ENCODE measurements at regions not wholly inside any gene's neighbourhood (a gene's known extent, or its start where the extent isn't known, plus 50 kb on each side); places are given as distances from the start of the nearest gene placed in this dataset.

DNA sequence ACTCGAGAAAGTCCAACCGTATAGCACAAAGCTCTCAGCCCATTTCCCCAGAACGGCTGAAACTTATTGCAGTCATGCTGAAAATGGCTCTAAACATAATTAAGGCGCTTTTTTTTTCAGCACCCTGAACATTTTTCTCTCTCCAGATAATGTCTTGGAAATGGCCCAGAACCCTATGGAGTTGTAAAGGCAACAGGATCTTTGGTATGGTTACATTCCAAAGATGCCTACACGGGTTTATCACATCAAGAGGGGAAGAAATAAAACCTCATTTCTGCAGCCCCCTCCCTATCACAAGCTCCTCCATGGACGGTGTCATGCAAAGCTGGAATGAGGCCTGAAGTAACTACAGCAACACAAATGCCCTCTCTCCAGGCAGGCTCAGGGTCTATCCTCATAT lies 126.4 kb upstream of the GALNT2 start:
- intact Hi-C loops (cut with DNase I) = no loop called here
- TF ChIP-seq, protein P1, sequence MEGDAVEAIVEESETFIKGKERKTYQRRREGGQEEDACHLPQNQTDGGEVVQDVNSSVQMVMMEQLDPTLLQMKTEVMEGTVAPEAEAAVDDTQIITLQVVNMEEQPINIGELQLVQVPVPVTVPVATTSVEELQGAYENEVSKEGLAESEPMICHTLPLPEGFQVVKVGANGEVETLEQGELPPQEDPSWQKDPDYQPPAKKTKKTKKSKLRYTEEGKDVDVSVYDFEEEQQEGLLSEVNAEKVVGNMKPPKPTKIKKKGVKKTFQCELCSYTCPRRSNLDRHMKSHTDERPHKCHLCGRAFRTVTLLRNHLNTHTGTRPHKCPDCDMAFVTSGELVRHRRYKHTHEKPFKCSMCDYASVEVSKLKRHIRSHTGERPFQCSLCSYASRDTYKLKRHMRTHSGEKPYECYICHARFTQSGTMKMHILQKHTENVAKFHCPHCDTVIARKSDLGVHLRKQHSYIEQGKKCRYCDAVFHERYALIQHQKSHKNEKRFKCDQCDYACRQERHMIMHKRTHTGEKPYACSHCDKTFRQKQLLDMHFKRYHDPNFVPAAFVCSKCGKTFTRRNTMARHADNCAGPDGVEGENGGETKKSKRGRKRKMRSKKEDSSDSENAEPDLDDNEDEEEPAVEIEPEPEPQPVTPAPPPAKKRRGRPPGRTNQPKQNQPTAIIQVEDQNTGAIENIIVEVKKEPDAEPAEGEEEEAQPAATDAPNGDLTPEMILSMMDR (IDR thresholded peaks at IDR 0.05) = no peak
- TF ChIP-seq POLR2A (IDR thresholded peaks at IDR 0.05) (no peak), POLR2AphosphoS5 (IDR thresholded peaks at IDR 0.05) (no peak)
- DNase-seq (ENCODE audit: low spot score) = no peak

DNA sequence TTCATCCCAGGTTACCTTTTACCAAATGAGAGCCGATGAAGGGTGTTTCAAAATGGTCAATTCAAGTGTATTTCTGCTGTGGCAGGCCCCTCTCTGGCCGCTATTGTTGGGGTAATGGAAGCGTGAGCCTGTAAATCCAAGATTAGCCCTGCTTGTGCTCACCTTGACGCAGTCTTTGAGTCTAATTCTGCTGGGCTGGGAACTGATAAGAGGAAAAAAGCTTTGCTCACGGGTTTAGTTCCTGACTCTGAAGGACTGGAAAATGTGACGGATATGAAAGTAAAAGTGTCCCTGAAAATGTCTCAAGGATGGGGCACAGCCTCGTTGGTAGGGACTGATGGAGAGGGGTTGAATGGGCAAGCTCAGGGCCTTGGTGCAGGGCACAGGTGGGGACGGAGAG lies 125.9 kb upstream of the GALNT2 start:
- Histone ChIP-seq H3K36me3 (no peaks in the 10 kb centered on the region), H3K4me3 (no peak overlapping the region), H3K4me1 (replicated peaks) (no peaks in the 10 kb centered on the region), H3K27me3 (replicated peaks; ENCODE audit: insufficient read depth) (no peaks in the 10 kb centered on the region), H3K9me3 (no peaks in the 10 kb centered on the region), H3K27ac (no peak overlapping the region)
- DNase-seq (ENCODE audit: low spot score) = no peak
- intact Hi-C loops (cut with DNase I) = no loop called here
- 87% methylated on average over 8 of the region's 8 CpGs for WGBS
- TF ChIP-seq POLR2A (IDR thresholded peaks at IDR 0.05) (no peak), POLR2AphosphoS5 (IDR thresholded peaks at IDR 0.05) (no peak)
- TF ChIP-seq, protein P1 (IDR thresholded peaks at IDR 0.05) = no peak

More for the DNA sequence above, 126.4 kb upstream of the GALNT2 start:
- Histone ChIP-seq H3K27me3 (replicated peaks; ENCODE audit: insufficient read depth) (no peaks in the 10 kb centered on the region), H3K36me3 (no peaks in the 10 kb centered on the region), H3K4me1 (replicated peaks) (no peaks in the 10 kb centered on the region), H3K4me3 (no peak overlapping the region), H3K9me3 (no peaks in the 10 kb centered on the region), H3K27ac (no peak overlapping the region)
- 49% methylated on average over 6 of the region's 6 CpGs for WGBS

DNA sequence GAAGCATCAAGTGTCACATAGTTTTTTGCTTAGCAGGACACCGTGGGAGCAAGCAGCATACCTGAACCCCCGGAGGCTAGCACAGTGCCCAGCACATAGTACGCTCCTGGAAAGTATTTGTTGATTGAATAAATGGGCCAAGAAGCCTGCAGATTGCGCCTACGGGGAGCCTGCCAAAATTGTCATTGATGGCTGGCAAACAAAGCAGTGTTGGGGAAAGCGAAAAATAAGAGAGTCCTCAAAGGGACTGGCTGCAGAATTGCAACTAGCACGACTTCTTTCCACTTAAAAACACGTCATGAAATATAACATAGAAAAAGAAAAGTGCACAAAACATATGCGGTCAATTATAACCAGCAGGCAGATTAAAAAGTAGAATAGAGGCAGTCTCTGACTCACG lies 125.2 kb upstream of the GALNT2 start:
- WGBS = 85% methylated on average over 10 of the region's 10 CpGs
- no peaks in the 10 kb centered on the region for H3K4me1 ChIP-seq (replicated peaks)
- no peaks in the 10 kb centered on the region for H3K9me3 ChIP-seq
- no peak for DNase-seq (ENCODE audit: low spot score)
- intact Hi-C loops (cut with DNase I) = no loop called here
- H3K36me3 ChIP-seq = no peaks in the 10 kb centered on the region
- no peak overlapping the region for H3K27ac ChIP-seq
- TF ChIP-seq, protein P1 (IDR thresholded peaks at IDR 0.05) = no peak
- TF ChIP-seq POLR2A (IDR thresholded peaks at IDR 0.05) (no peak), POLR2AphosphoS5 (IDR thresholded peaks at IDR 0.05) (no peak)
- H3K4me3 ChIP-seq = no peak overlapping the region
- H3K27me3 ChIP-seq (replicated peaks; ENCODE audit: insufficient read depth) = no peaks in the 10 kb centered on the region

DNA sequence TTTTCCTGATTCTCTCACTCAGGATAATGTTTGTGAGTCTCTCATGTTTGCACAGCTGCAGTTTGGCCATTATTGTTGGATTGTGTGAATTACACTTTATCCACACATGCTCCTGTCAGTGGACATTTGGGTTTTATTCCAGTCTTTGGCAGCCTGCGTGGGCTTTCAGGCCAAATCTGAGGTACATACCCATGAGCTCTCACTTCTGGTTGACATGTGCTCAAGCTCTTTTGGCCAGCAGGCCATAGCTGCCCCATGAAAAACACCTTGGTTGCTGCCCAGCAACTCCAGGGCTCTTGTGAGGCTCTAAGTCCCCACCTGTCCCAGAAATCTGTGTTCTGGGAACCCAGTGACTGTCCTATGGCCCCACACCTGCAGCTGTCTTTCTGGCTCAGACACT lies 124.5 kb upstream of the GALNT2 start:
- Histone ChIP-seq H3K36me3 (no peaks in the 10 kb centered on the region), H3K9me3 (no peaks in the 10 kb centered on the region), H3K4me1 (replicated peaks) (no peaks in the 10 kb centered on the region), H3K27ac (no peak overlapping the region), H3K4me3 (no peak overlapping the region), H3K27me3 (replicated peaks; ENCODE audit: insufficient read depth) (no peaks in the 10 kb centered on the region)
- no peak for DNase-seq (ENCODE audit: low spot score)
- intact Hi-C loops (cut with DNase I) = no loop called here
- TF ChIP-seq POLR2AphosphoS5 (IDR thresholded peaks at IDR 0.05) = no peak
- TF ChIP-seq, protein P1 (IDR thresholded peaks at IDR 0.05) = no peak
- no peak for TF ChIP-seq POLR2A (IDR thresholded peaks at IDR 0.05)
- 39% methylated on average over 1 of the region's 1 CpG for WGBS

DNA sequence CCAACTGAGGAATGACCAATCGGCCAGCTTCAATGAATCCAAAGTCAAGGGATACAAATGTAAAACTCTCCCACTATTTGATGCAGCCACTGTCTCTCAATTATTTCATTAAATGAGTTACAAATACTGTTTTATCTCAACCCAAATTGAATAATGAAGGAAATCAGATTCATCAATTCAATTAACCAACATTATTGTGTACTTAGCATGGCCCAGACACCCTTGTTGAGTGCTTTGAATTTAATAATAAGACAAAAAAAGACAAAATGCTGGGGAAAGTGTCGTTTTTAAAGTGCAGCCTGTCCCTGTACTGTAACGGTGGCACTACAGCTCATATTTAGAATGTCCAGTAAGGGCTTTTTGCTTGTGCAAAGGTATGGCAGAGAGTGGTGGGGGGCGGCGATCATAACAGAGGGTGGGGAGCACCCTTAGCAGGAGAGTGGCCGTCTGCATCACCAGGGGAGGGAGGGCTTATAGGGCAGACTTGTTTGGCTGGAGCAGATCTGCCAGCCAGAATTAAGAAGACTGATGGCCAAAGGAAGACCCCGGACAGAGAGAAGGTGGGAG lies 123.8 kb upstream of the GALNT2 start:
- intact Hi-C loops (cut with DNase I) = no loop called here
- H3K4me3 ChIP-seq = no peak overlapping the region
- 86% methylated on average over 7 of the region's 7 CpGs for WGBS
- DNase-seq (ENCODE audit: low spot score) = no peak
- no peaks in the 10 kb centered on the region for H3K27me3 ChIP-seq (replicated peaks; ENCODE audit: insufficient read depth)
- no peaks in the 10 kb centered on the region for H3K36me3 ChIP-seq
- no peaks in the 10 kb centered on the region for H3K4me1 ChIP-seq (replicated peaks)
- H3K9me3 ChIP-seq = no peaks in the 10 kb centered on the region
- no peak overlapping the region for H3K27ac ChIP-seq
- TF ChIP-seq POLR2A (IDR thresholded peaks at IDR 0.05) (no peak), POLR2AphosphoS5 (IDR thresholded peaks at IDR 0.05) (no peak)
- TF ChIP-seq, protein P1 (IDR thresholded peaks at IDR 0.05) = no peak

Measured in prostate gland (tissue), 2 donors.